ENCODE measurements at regions not wholly inside any gene's neighbourhood (a gene's known extent, or its start where the extent isn't known, plus 50 kb on each side); places are given as distances from the start of the nearest gene placed in this dataset.
"Not testable (repeated sequence)": the region's sequence is repeated elsewhere in the genome, so short reads cannot be mapped to it uniquely, and the experiment has no call there.

DNA sequence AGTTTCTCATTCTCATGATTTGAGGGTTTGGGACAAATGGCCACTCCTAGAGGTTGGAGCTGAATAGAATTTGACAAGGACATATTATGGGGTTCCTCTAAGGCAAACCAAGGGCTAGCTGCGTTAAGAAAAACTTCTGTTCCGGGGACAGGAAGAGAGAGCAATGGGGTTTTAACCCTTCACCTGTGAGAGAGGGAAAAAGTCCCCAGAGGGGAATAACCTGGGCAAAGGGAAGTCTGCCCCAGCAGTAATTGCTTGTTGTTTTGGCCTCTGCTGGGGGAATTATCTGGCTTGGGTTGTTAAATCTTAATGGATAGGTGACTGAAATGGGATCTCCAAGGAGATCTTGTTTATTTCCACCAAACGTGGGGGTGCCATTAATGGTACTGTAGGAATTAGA, 110.1 kb upstream of the MOCS2 start:
- FAIRE-seq = no peak

DNA sequence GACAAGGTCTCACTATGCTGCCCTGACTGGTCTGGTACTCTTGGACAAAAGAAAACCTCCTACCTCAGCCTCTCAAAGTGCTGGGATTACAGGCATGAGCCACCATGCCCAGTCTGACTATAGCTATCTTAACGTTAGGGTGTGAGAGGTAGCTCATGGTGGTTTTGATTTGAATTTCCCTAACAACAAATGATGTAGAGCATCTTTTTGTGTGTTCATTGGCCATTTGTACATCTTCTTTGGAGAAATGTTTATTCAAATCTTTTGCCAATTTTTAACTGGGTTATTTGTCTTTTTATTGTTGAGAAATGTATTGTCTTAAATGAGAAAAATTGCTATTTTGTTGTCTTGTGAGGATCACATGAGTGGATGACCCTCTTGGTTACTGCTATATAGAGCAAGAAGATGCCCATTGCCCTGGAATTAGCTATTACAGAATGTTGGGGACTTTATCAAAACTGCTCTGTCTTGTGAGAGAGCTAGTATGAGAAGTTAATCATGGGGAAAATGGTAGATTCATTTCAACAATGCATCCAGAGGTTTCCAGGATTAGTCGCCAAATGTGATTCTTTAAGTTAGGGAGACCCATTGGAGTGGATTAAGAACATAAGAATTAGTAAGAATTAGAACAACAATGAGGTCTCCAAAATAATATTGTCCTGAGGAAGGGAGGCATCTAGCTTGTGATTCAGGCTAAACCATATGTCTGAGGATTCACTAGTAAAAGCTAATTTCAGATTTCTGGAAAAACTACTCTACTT, 124.3 kb upstream of the MOCS2 start:
- no peak for FAIRE-seq

DNA sequence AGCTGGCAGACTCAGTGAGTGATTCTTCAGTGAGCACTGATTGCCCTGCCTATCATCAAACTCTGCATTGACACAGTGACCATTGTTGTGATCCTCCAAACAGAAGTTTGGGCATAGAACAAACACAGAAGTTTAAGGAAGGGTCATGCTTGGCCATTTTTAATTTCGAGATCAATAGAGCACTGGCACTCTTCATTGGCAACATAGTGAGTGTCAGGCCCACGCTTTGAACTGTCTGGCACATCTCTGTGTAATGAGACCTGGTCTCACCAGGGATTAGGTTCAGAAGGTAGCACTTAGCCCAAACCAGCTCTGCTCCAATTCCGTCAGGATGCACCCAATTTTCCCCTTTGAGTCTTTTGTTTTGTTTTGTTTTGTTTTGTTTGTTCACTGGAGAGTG, 127.1 kb upstream of the MOCS2 start:
- FAIRE-seq = no peak

DNA sequence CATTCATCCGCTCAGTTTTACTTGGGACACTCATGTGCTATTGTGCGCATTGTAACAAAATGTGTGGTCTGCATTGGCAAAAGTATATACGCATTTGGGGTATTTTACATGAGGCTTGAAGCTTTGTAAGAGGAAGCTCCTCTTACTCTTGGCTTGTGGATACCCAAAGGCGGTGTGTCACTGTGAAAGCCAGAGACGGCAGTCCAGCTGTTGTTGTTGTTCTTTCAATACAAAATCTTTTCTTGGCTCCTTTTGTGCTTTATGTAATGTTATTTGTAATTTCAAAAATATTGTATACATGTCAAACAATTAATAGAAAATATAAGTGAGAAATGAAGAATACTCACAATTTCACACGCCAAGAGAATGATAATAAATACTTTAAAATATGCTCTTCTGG, 128.3 kb upstream of the MOCS2 start:
- FAIRE-seq = no peak

DNA sequence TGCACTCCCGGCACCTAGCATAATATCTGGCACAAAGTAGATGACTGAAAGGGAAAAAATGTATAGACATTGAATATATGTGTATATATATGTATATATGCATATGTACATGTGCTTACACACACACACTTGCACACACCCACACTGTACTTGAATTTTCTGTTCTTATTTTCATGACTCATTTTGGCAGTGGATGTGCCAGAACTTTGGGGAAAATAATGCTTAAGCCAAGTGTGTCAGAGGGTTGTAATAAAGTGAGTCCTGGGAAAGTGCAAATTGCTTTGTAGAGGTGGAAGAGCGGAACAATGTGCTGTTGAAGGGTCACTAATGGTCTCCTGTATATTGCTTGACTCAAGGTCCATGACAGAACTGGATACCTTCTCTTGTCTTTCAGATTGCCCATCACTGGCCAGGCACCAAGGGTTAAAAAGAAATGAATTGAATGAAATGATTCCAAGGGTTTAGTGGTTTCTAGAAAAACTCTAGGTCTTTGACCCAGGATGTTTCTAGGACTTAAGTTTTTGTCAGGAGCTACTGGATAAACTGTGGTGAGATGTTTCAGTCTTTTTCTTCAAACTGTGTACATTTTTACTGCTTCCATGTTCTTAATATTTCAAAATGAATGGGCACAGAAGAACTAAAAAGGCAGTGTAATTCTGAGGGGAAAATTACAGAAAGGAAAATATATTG, 129.9 kb upstream of the MOCS2 start:
- no peak for FAIRE-seq

DNA sequence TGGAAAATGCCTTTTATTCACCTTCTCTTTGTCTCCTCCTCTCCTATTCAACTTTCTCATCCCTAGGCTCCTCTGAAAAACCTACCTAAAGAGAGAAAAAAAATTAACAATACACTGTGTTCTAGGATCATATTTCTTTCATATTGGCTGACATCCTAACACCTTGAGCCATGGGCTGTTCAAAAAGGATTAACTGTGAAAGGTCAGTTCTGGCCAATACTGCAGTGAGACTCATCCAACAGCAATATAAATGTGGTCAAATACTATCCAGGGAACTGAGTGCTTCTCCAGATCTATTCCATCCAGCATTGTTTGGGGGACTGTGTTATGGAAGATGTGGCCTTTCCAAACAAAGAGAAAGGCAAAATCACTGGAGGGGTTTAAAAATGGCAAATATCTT, 131.1 kb upstream of the MOCS2 start:
- no peak for FAIRE-seq

DNA sequence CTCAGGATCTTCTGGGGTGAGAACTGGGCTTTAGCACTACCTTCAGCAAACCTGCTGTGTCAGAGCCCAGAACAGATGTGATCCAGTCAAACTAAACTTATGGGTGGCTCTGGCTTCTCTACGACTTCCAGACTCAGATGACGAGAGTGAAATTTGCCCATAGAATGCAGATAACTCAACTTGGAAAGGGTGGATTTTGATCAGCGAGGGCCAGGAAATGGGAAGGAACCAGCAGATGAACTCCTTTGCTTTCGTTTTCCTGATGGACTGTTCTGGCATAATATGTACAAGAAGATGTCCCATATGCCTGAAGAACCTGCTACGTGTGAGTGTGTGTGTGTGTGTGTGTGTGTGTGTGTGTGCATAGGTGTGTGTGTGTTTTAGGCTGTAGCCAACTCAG, 132.0 kb upstream of the MOCS2 start:
- no peak for FAIRE-seq

DNA sequence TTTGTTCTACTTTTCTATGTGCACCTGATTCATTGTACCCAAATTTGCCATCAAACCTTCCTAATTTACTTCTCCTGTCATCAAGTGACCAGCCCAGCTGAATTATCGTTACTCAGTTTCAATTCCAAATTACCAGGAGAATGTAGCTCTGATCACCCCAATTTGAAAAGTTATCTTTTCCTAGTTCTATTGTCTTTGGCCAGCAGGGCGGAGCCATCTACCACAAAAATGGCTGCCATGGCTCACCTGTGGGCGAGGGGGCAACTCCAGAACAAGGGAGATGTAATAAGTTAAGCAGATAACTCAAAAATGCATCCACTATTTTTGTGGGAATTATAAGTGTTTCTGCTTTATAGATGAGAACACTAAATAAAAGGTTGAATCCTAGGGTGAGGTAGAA, 133.8 kb upstream of the MOCS2 start:
- no peak for FAIRE-seq

DNA sequence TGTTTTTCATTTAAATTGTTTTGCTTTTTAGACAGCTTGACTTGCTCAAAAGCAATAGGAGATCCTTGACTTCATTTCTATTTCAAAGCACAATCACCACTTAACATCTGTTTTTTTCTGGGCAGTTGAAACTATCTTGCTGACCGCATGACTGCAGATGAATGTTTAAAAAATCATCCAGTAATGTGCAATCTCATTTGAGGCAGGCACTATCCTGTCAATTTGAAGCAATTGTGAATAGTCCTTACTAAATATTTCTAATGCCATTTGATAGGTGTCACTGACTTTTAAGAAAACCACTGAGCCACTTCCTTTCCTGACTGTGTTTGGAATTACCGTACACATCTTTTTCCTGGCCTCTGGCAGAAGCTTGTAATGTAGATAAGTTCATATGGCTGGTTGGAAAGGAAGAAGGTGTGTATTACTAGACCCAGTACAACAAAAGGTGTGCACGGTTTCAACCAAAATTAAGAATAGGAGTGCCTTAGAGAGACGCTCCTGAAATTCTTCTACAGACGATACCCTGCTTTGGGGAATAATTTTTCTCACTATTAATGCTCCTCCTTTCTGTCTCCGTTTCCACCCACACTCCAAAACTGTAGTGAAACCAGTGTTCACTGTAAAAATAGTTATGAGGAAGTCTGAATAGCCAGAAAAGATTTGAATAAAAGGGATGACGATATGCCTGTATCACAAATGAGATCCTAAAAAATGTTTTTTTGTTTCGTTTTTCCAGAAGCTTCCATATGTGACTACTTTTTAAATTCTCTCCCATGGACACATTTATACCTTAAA, 136.7 kb upstream of the MOCS2 start:
- FAIRE-seq = no peak

DNA sequence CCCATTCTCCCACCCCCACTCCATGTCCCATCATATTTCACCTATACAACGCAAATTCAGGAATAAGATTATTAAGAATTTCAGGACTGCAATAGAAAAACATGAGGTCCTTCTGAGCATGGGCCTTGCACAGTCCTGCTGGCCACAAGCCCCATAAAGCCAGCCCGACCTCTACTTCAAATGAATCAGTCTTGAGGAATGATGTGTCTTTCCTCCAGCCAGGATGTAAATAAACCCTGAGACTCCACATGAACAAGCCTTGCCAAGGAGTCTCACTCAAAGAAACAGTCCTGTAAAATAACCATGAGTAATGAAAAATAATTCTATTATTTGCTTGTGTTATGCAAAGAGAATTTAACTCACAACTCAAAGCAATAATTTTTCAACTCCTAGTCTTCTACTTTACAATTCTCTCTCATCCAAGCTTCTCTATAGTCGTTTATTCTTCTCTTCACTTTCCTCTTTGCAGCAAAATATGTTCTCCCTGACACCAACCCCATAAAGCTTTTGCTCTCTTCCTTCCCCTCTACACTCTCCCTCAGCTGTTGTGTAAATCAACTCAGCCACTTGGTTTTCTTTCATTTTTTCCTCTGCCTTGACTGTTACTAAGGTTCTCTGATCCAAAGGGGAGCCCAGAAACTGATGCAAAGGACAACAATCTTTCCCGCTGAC, 140.1 kb upstream of the MOCS2 start:
- FAIRE-seq = no peak

DNA sequence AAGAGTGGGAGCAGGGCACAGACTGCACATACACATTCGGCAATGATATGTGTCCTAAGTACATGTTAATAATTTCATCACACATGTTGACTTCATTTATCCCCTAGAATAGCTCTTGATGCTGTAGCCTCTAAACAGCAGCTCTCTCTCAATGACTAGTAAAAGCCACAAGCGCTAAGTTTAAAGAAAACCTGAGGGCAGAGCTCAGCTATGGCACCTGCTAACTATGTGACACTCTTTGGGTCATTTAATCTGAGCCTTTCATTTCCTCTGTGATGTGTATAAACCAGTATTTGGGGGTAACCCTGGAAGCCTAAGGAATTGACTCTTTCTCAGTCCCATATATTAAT, 140.6 kb upstream of the MOCS2 start:
- FAIRE-seq = no peak

DNA sequence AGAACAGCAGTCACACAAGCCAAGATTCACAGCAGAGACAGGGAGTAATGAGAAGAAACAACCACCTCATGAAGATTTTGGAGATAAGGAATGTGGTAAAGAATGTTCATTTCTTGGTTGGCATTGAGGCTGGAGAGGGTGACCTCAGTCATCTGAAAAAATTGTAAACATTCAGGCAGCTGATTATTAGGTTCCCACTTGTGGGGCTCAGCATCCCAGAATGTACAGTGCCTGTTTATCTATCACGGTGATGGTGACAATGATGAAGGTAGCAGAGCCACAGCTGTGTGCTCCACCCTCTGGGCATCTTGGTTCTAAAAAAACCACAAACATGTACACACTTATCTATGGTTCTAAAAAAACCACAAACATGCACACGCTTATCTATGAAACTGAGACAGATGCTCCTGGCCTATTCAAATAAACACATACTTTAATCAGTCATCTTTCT, 143.9 kb upstream of the MOCS2 start:
- FAIRE-seq = no peak

DNA sequence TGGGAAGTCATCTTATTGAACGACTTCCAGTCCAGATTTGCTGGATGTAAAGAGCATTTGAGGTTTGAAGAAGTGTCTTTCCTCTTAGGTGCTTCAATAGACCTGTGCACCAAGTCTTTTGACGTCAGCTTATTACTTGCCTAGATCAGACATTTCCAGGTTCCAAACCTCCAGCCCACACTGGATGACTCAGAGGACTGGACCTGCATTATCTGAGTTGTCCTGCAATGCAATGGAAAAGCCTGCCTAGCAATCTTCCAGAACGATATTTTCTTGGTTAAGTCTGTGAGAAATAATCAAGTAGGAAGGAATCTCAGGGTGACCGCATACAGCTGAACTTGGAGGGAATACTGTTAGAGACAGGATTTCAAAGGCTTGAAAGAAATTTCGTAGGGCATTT, 147.2 kb upstream of the MOCS2 start:
- no peak for FAIRE-seq

DNA sequence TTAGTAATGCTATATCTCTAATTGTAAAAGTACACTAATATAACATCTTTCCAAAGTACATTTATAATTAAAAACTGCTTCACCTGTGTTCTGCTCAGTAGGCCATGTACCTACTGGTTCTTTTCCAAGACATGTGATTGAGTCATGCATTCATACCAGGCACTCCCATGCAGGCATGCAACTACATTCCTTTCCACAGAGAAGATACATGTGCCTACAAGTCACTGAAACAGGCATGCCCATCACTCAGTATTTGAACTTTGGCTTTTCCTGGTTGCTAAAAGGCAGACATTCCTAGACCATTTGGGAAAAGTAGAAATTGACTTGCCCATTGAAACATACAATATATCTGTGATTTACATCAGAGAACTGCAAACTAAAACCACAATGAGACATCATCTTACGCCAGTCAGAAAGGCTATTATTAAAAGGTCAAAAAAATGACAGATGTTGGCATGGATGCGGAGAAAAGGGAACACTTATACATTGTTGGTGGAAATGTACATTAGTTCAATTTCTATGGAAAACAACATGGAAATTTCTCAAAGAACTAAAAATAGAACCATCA, 148.3 kb upstream of the MOCS2 start:
- FAIRE-seq = no peak

DNA sequence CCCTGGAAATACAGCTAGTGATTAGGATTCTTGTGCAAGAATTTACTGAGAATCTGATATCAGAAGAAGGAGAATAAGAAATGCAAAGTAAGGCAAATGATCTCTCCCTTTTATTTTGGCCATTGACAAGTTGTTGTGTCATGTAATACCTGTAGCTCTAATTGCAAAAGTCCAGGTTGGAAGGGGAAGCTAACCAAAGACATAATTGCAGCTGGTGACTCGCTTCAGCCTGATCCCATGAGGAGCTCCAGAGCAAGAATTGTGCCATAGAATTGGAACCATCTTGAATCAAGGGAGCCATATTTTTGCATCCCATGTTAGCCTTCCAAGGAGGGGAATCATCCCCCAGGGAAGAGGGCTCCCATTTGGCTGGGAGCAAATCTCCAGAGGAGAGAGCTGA, 149.6 kb upstream of the MOCS2 start:
- no peak for FAIRE-seq

DNA sequence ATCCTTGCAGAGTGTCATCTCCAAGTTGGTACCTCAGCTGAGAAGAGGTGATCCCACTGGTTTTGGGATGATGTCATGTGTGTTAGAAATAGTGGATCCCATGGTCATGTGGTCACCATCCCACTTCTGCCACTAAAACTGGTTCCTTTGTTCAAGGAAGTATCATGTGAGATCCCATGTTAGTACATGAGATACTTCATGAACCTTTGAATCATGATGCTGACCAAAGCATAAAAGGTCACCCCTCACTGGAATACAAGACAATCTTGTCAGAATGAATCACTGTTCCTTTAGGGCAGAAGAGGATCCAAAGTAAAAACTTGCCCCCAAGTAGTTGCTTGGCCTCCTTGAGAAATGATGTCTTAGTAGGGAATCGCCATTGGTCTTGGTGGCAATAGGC, 150.9 kb upstream of the MOCS2 start:
- FAIRE-seq = no peak

DNA sequence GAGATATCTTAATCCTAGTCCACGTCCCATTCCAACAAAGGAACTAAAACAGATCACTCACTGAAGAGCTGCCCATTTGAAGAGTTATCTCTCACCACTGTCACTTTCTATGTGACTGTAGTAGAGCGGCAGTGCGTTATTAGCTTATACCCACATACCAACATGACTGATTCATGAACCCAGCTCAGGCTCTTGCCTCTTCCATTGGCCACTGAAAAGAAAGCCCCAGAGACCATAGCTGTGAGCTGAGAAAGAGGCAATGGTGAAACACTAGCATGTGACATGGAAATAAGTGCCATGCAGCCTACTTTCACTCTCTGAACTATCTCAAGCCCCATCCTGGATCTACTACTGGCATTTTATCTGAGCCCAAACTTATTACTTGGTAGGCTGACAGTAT, 151.7 kb upstream of the MOCS2 start:
- no peak for FAIRE-seq

DNA sequence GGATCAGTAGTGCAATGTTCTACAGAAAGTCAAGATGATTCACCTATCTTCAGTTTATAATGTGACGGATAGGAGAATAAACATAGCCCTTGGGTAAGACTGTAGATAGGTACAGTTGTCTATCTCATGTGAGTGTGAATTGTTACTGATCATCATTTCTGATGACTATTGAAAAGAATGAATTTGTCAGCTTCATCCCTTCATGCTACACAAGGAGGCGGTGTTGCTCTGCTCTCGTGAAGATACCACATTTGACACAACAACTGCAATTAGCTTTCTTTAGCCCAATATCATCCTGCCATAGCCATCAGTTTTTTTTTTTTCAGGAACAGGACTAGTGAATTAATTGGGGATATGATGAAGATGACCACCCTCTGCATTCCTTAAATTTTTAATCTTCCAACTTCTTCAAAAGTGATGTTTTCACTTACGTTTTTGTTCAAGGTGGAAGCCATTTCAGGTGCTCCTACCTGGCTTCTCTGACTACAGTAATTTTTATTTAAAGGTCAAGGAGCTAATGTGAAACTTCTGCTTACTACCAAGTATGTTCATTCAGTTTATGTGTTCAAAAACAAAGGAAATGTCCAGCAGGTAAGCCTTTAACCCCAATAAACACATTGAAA, 152.9 kb upstream of the MOCS2 start:
- no peak for FAIRE-seq

DNA sequence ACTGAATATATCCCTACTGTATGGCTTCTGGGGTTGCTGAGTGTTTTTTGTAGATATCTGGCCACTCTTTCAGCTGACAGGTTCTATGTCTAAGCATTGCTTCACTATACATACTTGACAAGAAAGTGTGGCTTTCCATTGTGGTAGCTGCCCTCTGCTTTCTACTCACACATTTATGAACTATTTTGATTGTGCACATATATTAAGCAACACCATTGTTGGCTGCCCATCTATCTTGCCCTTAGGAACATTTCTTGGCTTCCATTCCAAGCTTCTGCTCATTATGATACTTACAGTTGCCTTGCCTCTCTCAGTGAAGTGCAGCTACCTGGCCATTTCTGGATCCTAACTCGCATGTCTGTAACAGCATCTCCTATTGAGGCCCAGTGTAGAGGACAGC, 153.6 kb upstream of the MOCS2 start:
- no peak for FAIRE-seq

DNA sequence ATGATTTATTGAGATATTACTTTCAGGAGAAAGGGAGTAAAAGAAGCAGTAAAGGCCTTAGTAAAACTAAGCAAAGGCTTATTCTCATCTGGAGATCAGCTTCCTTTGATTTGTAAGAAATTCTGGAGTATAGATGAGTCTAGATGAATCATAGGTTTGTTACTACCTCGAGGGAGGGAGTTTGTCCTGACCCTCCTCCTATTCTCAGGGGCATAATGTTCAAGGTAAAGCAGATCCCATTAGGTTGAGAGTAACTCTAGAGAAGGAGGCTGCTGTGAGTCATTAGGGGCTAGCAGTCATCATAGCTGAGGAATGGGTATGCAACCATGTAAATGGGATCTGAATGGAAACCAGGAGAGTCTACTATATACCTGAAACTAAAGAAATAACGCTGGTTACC, 155.5 kb upstream of the MOCS2 start:
- no peak for FAIRE-seq

DNA sequence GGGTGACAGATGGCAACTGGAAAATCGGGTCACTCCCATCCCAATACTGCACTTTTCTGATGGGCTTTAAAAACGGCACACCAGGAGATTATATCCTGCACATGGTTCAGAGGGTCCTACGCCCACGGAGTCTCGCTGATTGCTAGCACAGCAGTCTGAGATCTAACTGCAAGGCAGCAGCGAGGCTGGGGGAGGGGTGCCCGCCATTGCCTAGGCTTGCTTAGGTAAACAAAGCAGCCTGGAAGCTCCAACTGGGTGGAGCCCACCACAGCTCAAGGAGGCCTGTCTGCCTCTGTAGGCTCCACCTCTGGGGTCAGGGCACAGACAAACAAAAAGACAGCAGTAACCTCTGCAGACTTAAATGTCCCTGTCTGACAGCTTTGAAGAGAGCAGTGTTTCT, 158.7 kb upstream of the MOCS2 start:
- FAIRE-seq = not testable (repeated sequence)

DNA sequence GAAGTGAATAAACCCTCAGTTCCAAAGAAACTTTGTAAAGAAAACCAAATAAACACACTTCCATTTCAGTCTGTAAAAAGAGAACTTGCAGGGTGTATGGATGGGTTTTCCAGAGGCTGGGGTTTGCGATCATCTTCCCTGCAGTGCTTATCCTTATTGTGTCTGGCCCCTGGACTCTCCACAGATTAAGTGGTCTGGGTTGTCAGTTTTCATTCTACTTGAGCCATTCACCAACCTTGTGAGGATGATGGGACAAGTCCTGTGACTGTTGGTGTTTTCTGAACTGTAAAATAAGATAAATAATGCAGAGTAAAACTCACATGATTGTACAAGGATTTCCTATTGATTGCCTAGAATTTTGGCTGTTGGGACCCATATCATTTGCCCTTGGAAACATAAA, 166.1 kb upstream of the MOCS2 start:
- no peak for FAIRE-seq

DNA sequence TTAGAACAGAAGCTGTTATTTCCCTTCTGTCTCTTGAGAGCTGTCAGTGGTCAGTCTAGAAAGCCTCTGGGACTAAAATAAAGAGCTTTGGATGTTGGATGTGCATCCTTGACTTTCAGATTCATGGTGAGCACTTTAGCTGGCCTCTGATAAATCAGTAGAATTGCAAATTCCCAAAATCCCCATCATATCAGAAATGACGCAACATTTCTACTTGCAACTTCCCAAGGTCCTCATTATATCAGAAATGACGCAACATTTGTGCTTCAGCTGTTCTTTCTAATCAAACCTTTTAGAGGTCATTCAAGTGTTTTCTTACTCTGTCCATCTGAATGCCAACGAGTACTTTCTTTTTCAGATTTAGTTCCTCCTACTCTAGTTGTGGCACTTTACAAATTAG, 167.3 kb upstream of the MOCS2 start:
- no peak for FAIRE-seq
